ENCODE measurements at regions not wholly inside any gene's neighbourhood (a gene's known extent, or its start where the extent isn't known, plus 50 kb on each side); places are given as distances from the start of the nearest gene placed in this dataset.

- no peak for DNase-seq (ENCODE audit: low read depth)
- H3K4me3 ChIP-seq (ENCODE audit: low read depth, low read length): no peak overlapping the region
Observed at GRCh38 chr11:106391771-106392420, 314.4 kb downstream of the AASDHPPT start.

- DNase-seq (ENCODE audit: low read depth): no peak
- H3K4me3 ChIP-seq (ENCODE audit: low read depth, low read length): no peak overlapping the region
Observed at GRCh38 chr11:106395716-106396349, 318.4 kb downstream of the AASDHPPT start.

GRCh38 chr11:106397787-106398501 lies 320.5 kb downstream of the AASDHPPT start:
- peak overlapping the region; percentile 4 for H3K4me3 ChIP-seq (ENCODE audit: low read depth, low read length)
- DNase-seq (ENCODE audit: low read depth): no peak

- no peak for DNase-seq (ENCODE audit: low read depth)
- H3K4me3 ChIP-seq (ENCODE audit: low read depth, low read length): peak overlapping the region; percentile 4
Observed at GRCh38 chr11:106398502-106399075, 321.1 kb downstream of the AASDHPPT start.

GRCh38 chr11:106399076-106399511 lies 321.6 kb downstream of the AASDHPPT start:
- peak; percentile 99 for DNase-seq (ENCODE audit: low read depth)
- H3K4me3 ChIP-seq (ENCODE audit: low read depth, low read length): no peak overlapping the region

GRCh38 chr11:106399624-106400023 lies 322.2 kb downstream of the AASDHPPT start:
- DNase-seq (ENCODE audit: low read depth): no peak
- H3K4me3 ChIP-seq (ENCODE audit: low read depth, low read length): no peak overlapping the region

GRCh38 chr11:106400949-106401570 lies 323.6 kb downstream of the AASDHPPT start:
- DNase-seq (ENCODE audit: low read depth): no peak
- H3K4me3 ChIP-seq (ENCODE audit: low read depth, low read length): no peak overlapping the region

GRCh38 chr11:106403751-106404150 lies 326.3 kb downstream of the AASDHPPT start:
- DNase-seq (ENCODE audit: low read depth): no peak
- no peak overlapping the region for H3K4me3 ChIP-seq (ENCODE audit: low read depth, low read length)

GRCh38 chr11:106409222-106409621 lies 331.8 kb downstream of the AASDHPPT start:
- no peak for DNase-seq (ENCODE audit: low read depth)
- no peak overlapping the region for H3K4me3 ChIP-seq (ENCODE audit: low read depth, low read length)

GRCh38 chr11:106409671-106410070 lies 332.2 kb downstream of the AASDHPPT start:
- DNase-seq (ENCODE audit: low read depth): no peak
- H3K4me3 ChIP-seq (ENCODE audit: low read depth, low read length): no peak overlapping the region

- no peak overlapping the region for H3K4me3 ChIP-seq (ENCODE audit: low read depth, low read length)
- no peak for DNase-seq (ENCODE audit: low read depth)
Observed at GRCh38 chr11:106410902-106411301, 333.4 kb downstream of the AASDHPPT start.

- H3K4me3 ChIP-seq (ENCODE audit: low read depth, low read length): no peak overlapping the region
- no peak for DNase-seq (ENCODE audit: low read depth)
Observed at GRCh38 chr11:106413222-106413621, 335.8 kb downstream of the AASDHPPT start.

- H3K4me3 ChIP-seq (ENCODE audit: low read depth, low read length): no peak overlapping the region
- no peak for DNase-seq (ENCODE audit: low read depth)
Observed at GRCh38 chr11:106415510-106415909, 338.0 kb downstream of the AASDHPPT start.

- no peak for DNase-seq (ENCODE audit: low read depth)
- H3K4me3 ChIP-seq (ENCODE audit: low read depth, low read length): no peak overlapping the region
Observed at GRCh38 chr11:106418791-106419190, 341.3 kb downstream of the AASDHPPT start.

GRCh38 chr11:106420048-106420665 lies 342.7 kb downstream of the AASDHPPT start:
- no peak for DNase-seq (ENCODE audit: low read depth)

GRCh38 chr11:106420686-106421085 lies 343.2 kb downstream of the AASDHPPT start:
- H3K4me3 ChIP-seq (ENCODE audit: low read depth, low read length): no peak overlapping the region
- DNase-seq (ENCODE audit: low read depth): no peak

More at GRCh38 chr11:106420048-106420665, 342.7 kb downstream of the AASDHPPT start:
- H3K4me3 ChIP-seq (ENCODE audit: low read depth, low read length): no peak overlapping the region

- no peak overlapping the region for H3K4me3 ChIP-seq (ENCODE audit: low read depth, low read length)
- DNase-seq (ENCODE audit: low read depth): no peak
Observed at GRCh38 chr11:106421676-106422292, 344.3 kb downstream of the AASDHPPT start.

- H3K4me3 ChIP-seq (ENCODE audit: low read depth, low read length): no peak overlapping the region
- no peak for DNase-seq (ENCODE audit: low read depth)
Observed at GRCh38 chr11:106422583-106422982, 345.1 kb downstream of the AASDHPPT start.

- peak; percentile 75 for DNase-seq (ENCODE audit: low read depth)
- H3K4me3 ChIP-seq (ENCODE audit: low read depth, low read length): no peak overlapping the region
Observed at GRCh38 chr11:106424111-106424510, 346.6 kb downstream of the AASDHPPT start.
